ENCODE measurements at regions not wholly inside any gene's neighbourhood (a gene's known extent, or its start where the extent isn't known, plus 50 kb on each side); places are given as distances from the start of the nearest gene placed in this dataset.
"Not testable (repeated sequence)": the region's sequence is repeated elsewhere in the genome, so short reads cannot be mapped to it uniquely, and the experiment has no call there.

GRCh38 chr12:115898670-115899069, 378.8 kb downstream of the MED13L start:
- no peak for DNase-seq

GRCh38 chr12:115897729-115898128, 379.8 kb downstream of the MED13L start:
- peak in 1 of 2 experiments; percentile 6 for DNase-seq

- no peak for DNase-seq
Measured at GRCh38 chr12:115895247-115895646, 382.2 kb downstream of the MED13L start.

GRCh38 chr12:115891556-115892164, 385.8 kb downstream of the MED13L start:
- DNase-seq, result no peak

DNA sequence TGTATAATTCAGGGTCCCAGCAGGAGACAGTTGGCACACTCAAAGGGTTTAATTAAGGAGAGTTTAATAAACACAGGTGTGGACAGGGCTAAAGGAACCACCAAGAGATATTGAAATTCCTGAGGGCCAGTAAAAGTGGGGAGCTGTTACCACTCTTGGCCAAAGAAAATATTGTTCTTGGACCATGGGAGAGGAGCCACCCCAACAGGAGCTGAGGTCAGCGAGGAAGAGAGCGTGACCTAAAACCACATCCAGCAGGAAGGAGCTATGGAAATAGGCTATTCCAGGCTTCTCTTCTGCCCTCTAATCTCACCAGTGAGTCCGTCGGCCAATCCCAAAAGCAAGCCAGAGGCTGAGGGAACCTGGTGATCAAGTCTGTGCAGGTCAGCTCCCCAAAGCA, 390.8 kb downstream of the MED13L start:
- DNase-seq, result no peak

- no peak for DNase-seq
Measured at GRCh38 chr12:115885040-115885690, 392.3 kb downstream of the MED13L start.

DNA sequence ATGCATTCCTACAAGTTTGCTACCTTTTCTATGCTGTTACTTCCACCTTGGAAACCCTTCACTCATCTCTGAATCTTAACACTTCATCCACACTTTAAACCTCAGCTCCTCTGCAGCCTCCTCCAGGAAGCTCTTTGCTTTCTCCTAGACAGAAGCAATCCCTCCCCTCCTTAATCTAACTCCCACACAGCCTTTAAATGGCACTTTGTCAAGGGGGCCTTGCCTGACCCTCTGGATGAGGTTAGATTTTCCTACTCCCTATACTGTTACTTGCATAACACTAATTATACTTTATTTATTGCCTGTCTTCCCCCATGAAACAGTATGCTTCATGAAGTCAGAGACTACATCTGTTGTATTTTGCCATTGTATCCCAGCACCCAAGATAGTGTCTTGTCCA, 394.6 kb downstream of the MED13L start:
- no peak for DNase-seq

- DNase-seq, result no peak
Measured at GRCh38 chr12:115880238-115880637, 397.3 kb downstream of the MED13L start.

- no peak for DNase-seq
Measured at GRCh38 chr12:115879354-115879753, 398.1 kb downstream of the MED13L start.

- DNase-seq, result no peak
Measured at GRCh38 chr12:115873451-115874082, 403.9 kb downstream of the MED13L start.

- no peak for DNase-seq
Measured at GRCh38 chr12:115872919-115873357, 404.6 kb downstream of the MED13L start.

DNA sequence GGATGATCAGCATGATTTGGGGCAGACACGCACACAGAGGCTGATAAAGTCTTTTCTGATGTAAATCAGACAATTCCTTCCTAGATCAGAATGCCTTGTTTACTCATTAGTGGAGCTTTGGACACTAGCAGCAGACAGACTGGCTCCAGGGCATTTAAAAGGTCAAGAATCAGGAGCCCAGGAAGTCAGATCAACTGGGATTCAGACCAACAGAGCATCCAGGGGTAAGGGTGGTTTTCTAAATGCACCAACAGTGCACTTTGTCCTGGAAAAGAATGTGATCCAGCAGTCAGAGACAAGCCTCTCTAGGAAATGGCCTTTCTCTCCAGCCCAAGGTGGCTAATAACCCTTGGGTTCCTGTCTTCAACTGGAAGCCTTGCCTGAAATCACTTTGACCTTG, 405.3 kb downstream of the MED13L start:
- DNase-seq, result no peak

DNA sequence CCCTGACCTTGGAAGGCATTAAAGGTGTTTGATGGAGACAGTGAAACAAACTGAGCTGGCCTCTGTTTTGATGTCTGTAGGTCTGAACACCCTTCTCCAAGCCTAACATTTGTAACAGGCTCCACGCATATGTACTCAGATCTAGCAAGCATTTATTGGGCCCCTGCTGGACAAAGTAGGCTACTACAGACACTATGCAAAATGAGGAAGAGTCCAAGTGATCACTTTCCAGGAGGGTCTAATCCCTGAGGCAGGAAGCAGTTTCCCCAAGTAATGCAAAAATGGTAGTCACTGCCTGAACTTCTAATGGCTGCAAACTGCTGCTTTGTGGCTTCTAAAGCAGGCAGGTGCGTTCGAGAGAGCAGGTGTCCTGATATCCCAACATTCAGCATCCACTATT, 405.8 kb downstream of the MED13L start:
- peak; percentile 16 to 33 for DNase-seq

DNA sequence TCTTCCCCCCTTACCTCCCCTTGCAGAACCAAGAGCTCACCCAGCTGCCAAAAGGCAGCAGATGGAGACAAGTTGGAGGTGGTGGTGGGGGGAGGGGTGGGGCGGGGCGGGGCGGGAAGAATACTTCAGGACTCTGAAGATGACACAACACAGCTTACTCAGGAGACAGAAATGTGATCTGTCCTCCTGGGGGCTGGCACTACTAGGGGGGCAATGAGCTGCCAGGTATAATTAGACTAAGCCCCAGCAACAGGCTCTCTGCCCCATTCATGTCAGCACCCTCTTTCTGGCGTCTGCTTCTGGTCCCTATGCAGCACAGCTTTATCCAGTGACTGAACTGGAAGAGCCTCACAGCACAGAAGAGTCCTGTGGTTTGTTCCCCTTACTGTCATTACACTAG, 407.0 kb downstream of the MED13L start:
- DNase-seq, result peak; percentile 66 to 79

- DNase-seq, result peak in 1 of 2 experiments; percentile 33
Measured at GRCh38 chr12:115870021-115870420, 407.5 kb downstream of the MED13L start.

DNA sequence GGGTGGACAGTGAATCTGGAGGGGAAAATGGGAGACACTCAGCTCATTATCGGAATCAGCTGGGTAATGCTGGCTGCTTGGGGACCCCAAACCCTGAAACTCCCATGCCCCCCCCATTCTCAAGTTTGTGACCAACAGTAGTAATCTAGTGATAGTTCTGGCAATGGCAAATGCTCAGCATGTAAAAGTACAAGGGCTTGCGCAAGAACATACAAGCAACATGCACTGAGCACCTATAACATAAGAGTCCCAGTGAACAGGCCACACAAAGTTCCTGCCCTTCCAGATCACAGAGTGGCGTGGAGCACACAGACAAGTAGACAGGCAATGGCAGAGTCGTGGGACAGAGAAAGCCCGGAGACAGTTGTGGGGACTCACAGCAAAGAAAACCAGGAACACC, 407.9 kb downstream of the MED13L start:
- DNase-seq, result no peak

- no peak for DNase-seq
Measured at GRCh38 chr12:115868624-115869023, 408.9 kb downstream of the MED13L start.

DNA sequence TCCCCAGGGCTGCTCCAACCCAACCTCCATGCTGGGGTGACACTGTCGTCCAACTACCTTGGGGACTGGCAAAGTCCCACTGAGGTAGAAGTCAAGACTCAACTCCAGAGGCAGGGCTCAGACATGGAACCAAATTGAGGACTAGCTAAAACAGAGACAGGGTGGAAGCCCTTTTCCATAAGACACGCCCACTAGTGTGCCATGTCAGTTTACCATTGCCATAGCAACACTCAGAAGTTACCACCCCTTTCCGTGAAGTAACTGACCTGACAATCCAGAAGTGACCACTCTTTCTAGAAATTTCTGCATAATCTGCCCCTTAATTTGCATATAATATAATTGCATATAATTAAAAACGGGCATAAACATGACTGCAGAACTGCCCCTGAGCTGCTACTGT, 409.6 kb downstream of the MED13L start:
- no peak for DNase-seq

GRCh38 chr12:115866909-115867525, 410.5 kb downstream of the MED13L start:
- peak in 1 of 2 experiments; percentile 18 for DNase-seq

- DNase-seq, result not testable (repeated sequence)
Measured at GRCh38 chr12:115866281-115866680, 411.2 kb downstream of the MED13L start.

DNA sequence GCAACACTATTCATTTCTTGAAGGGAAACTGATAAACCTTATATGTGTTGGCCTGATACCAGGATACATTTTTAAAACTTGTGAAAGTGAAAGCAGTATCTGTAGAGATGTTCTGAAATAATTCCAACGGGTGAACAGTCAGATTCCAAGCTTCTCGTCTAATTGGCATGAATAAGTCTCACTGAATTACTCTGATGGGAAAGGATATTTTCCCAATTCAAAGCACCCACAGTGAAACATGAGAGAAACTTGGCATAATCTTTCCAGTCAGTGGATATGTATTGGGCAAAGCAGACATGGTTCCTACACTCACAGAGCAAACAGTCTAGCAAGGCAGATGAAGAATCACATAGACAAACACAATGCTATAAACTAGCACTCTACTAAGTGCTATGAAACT, 413.1 kb downstream of the MED13L start:
- DNase-seq, result no peak

GRCh38 chr12:115860619-115861018, 416.9 kb downstream of the MED13L start:
- DNase-seq, result no peak

GRCh38 chr12:115859231-115859630, 418.3 kb downstream of the MED13L start:
- no peak for DNase-seq

DNA sequence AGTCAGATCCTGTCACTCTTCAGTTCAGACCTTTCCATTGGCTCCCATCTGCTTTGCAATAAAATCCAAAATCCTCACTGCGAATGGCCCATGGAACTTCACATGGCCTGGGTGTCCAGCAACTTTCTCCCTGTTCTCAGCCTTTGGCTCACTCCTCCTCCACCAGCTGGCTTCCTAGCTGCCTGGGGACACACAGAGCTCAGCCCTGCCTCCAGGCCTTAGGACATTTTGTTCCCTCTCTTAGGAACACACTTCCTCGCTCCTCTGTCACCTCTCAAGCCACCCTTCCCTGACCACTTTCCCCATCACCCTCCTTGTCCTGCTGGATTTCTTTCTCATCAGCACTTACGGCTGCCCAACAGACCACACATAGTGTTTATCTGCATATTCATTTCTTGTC, 419.6 kb downstream of the MED13L start:
- no peak for DNase-seq
